Astrocyte (in vitro differentiated cells and primary cell): ENCODE measurements at regions not wholly inside any gene's neighbourhood (a gene's known extent, or its start where the extent isn't known, plus 50 kb on each side); places are given as distances from the start of the nearest gene placed in this dataset.

Experiments
- DNase-seq: peaks from one replicate; pipeline ENCODE4 v3.0.0-alpha.2; 2010; ENCODE audit warnings: low read depth
- FAIRE-seq: peaks from 2 replicates; lab custom pipeline; 2011; peaks lifted over from hg19 to GRCh38; lab: Jason Lieb, UNC
- H2AFZ ChIP-seq: 2 replicates; pipeline ENCODE4 v1.6.0; 2012; ENCODE audit warnings: low read depth, low read length, inconsistent platforms
- H3K27ac ChIP-seq: 2 replicates; pipeline ENCODE4 v1.5.1; 2011; ENCODE audit warnings: low read depth, low read length, inconsistent platforms
- H3K27me3 ChIP-seq: 2 replicates; pipeline ENCODE4 v1.6.0; 2011; ENCODE audit warnings: low read length, inconsistent platforms; ENCODE audit not compliant: insufficient read depth
- H3K36me3 ChIP-seq: 2 replicates; pipeline ENCODE4 v1.5.1; 2011; ENCODE audit warnings: low read length, inconsistent platforms; ENCODE audit not compliant: insufficient read depth
- H3K4me1 ChIP-seq: 2 replicates; pipeline ENCODE4 v1.5.1; 2011; ENCODE audit warnings: low read length, inconsistent platforms; ENCODE audit not compliant: insufficient read depth
- H3K4me2 ChIP-seq: 2 replicates; pipeline ENCODE4 v1.6.0; 2012; ENCODE audit warnings: low read length, inconsistent platforms
- H3K4me3 ChIP-seq: 2 replicates; pipeline ENCODE4 v1.5.1; 2011; ENCODE audit warnings: low read depth, mild to moderate bottlenecking, low read length, inconsistent platforms; ENCODE audit not compliant: insufficient read depth
- H3K79me2 ChIP-seq: 2 replicates; pipeline ENCODE4 v1.6.0; 2012; ENCODE audit warnings: mild to moderate bottlenecking, low read length, inconsistent platforms; ENCODE audit not compliant: insufficient read depth
- H3K9ac ChIP-seq: 2 replicates; pipeline ENCODE4 v1.6.0; 2012; ENCODE audit warnings: mild to moderate bottlenecking, low read length, inconsistent platforms
- H3K9me3 ChIP-seq: 2 replicates; pipeline ENCODE4 v1.5.1; 2012; ENCODE audit warnings: low read depth, mild to moderate bottlenecking, low read length, inconsistent platforms; ENCODE audit not compliant: insufficient read depth
- H4K20me1 ChIP-seq: 2 replicates; pipeline ENCODE4 v1.6.0; 2012; ENCODE audit warnings: low read length, inconsistent platforms; ENCODE audit not compliant: insufficient read depth
- H3K27ac Mint-ChIP-seq: one replicate; pipeline ENCODE4 v1.8.0; 2021; ENCODE audit warnings: mild to moderate bottlenecking, mixed read lengths; ENCODE audit not compliant: unreplicated experiment
- H3K27me3 Mint-ChIP-seq: one replicate; pipeline ENCODE4 v1.8.0; 2021; ENCODE audit warnings: low read depth, mixed read lengths; ENCODE audit not compliant: unreplicated experiment
- H3K36me3 Mint-ChIP-seq: one replicate; pipeline ENCODE4 v1.8.0; 2021; ENCODE audit warnings: low read depth, mixed read lengths; ENCODE audit not compliant: unreplicated experiment
- H3K4me1 Mint-ChIP-seq: one replicate; pipeline ENCODE4 v1.8.0; 2021; ENCODE audit warnings: low read depth, mixed read lengths; ENCODE audit not compliant: unreplicated experiment
- H3K4me3 Mint-ChIP-seq: one replicate; pipeline ENCODE4 v1.8.0; 2021; ENCODE audit warnings: mild to moderate bottlenecking, moderate library complexity, mixed read lengths; ENCODE audit not compliant: unreplicated experiment
- H3K9me3 Mint-ChIP-seq: one replicate; pipeline ENCODE4 v1.8.0; 2021; ENCODE audit warnings: mild to moderate bottlenecking, mixed read lengths; ENCODE audit not compliant: unreplicated experiment
- EZH2 ChIP-seq: IDR thresholded peaks from 2 replicates; pipeline ENCODE4 v1.6.1; 2012; ENCODE audit warnings: mild to moderate bottlenecking, low read length, inconsistent platforms; ENCODE audit not compliant: insufficient read depth
- TF ChIP-seq, protein P1 (sequence below): IDR thresholded peaks from 2 replicates; pipeline ENCODE4 v1.5.1; 2011; ENCODE audit warnings: low read depth, mild to moderate bottlenecking, inconsistent platforms, low read length, moderate library complexity; ENCODE audit not compliant: insufficient read depth

DNA sequence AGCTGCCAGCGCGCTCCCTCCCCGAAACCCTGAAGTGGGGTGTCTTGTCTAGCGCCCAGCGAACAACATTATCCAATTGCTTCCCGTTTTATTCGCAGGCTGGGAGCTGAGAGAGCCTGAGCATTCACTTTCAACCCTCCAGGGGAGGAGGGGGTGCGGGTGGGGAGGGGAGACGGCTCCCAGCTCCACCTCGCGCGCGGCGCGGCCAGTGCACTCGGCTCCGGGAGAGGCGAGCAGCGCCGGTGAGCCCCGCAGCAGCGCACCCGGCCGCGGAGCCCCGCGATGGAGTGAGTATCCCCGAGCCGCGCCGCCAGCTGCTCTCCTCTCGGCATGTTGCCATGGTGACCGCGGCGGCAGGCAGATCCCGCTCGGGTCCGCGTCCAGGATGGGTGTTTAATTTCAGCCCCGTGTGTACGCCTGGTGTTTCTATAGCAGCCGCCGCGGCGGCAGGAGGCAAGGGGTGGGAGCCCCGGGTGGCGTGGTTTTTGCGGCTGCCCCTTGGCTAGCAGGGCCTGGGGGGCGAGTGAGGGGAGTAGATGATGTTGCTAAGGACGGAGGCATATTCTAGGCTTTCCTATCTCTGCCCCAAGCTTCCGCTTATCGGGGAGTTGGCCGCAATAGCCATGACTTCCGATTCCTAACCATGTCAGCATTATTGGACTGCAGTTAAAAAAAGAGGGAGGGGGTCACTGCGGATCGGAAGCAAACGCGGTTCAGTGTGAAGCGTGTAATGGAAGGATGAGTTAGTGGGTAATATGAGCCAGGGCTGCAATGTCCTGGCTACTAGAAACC is 139.2 kb upstream of the PALM2AKAP2 start:
- peaks cover 5% of the 10 kb centered on the region for H3K4me1 ChIP-seq
- H3K79me2 ChIP-seq, result no peaks in the 10 kb centered on the region
- H3K27ac ChIP-seq, result no peak overlapping the region
- no peaks in the 10 kb centered on the region for H4K20me1 ChIP-seq
- no peak overlapping the region for H3K9ac ChIP-seq
- peak overlapping the region; percentile 67 for H2AFZ ChIP-seq
- Mint-ChIP-seq H3K9me3 (peaks cover 12% of the 10 kb centered on the region), H3K4me3 (peak overlapping the region; percentile 77), H3K27me3 (peaks cover 71% of the 10 kb centered on the region), H3K4me1 (no peaks in the 10 kb centered on the region), H3K27ac (no peak overlapping the region), H3K36me3 (no peaks in the 10 kb centered on the region)
- TF ChIP-seq, protein P1, sequence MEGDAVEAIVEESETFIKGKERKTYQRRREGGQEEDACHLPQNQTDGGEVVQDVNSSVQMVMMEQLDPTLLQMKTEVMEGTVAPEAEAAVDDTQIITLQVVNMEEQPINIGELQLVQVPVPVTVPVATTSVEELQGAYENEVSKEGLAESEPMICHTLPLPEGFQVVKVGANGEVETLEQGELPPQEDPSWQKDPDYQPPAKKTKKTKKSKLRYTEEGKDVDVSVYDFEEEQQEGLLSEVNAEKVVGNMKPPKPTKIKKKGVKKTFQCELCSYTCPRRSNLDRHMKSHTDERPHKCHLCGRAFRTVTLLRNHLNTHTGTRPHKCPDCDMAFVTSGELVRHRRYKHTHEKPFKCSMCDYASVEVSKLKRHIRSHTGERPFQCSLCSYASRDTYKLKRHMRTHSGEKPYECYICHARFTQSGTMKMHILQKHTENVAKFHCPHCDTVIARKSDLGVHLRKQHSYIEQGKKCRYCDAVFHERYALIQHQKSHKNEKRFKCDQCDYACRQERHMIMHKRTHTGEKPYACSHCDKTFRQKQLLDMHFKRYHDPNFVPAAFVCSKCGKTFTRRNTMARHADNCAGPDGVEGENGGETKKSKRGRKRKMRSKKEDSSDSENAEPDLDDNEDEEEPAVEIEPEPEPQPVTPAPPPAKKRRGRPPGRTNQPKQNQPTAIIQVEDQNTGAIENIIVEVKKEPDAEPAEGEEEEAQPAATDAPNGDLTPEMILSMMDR, result no peak
- TF ChIP-seq EZH2, result peak; percentile 68
- peaks cover 2% of the 10 kb centered on the region for H3K9me3 ChIP-seq
- H3K4me2 ChIP-seq, result peak overlapping the region; percentile 92
- H3K36me3 ChIP-seq, result no peaks in the 10 kb centered on the region
- DNase-seq, result peak; percentile 39
- H3K27me3 ChIP-seq, result peaks cover 54% of the 10 kb centered on the region
- no peak for FAIRE-seq
- peak overlapping the region; percentile 53 for H3K4me3 ChIP-seq

DNA sequence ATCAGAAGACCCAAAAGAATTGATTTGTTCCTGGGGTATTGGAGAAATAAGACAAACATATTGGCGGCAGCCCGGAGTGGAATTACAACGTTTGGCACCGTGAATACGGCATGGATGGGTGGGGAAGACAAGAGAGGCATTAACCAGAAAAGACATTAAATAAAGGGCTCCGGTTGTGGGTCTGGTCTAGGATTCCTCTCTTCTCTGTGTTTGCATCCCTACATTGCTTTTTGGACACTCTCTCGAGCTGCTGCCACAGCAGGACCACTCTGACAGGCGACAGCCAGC is 138.7 kb upstream of the PALM2AKAP2 start:
- no peak for TF ChIP-seq EZH2
- TF ChIP-seq, protein P1, result no peak
- DNase-seq (no peak), FAIRE-seq (no peak)
- no peaks in the 10 kb centered on the region for H3K36me3 Mint-ChIP-seq
- Histone ChIP-seq H3K36me3 (no peaks in the 10 kb centered on the region), H3K79me2 (no peaks in the 10 kb centered on the region), H3K9me3 (peaks cover 2% of the 10 kb centered on the region), H3K4me1 (peaks cover 5% of the 10 kb centered on the region), H4K20me1 (no peaks in the 10 kb centered on the region), H3K27me3 (peaks cover 52% of the 10 kb centered on the region), H3K9ac (no peak overlapping the region), H3K27ac (no peak overlapping the region), H2AFZ (no peak overlapping the region), H3K4me2 (peak overlapping the region; percentile 92), H3K4me3 (peak overlapping the region; percentile 53)
- peaks cover 12% of the 10 kb centered on the region for H3K9me3 Mint-ChIP-seq
- H3K27me3 Mint-ChIP-seq, result peaks cover 72% of the 10 kb centered on the region
- no peaks in the 10 kb centered on the region for H3K4me1 Mint-ChIP-seq
- H3K4me3 Mint-ChIP-seq, result peak overlapping the region; percentile 63
- no peak overlapping the region for H3K27ac Mint-ChIP-seq

DNA sequence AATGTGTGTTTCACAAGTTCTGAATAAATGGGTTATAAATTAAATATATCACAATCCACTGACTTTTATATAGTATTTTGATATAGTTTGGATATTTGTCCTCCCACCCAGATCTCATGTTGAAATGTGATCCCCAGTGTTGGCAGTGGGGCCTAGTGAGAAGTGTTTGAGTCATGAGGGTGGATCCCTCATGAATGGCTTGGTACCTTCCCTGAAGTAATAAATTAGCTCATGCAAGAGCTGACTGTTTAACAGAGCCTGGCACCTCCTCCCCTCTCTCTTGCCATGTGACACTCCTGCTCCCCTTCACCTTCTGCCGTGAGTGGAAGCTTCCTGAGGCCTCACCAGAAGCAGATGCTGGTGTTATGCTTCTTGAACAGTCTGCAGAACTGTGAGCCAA is 127.9 kb upstream of the PALM2AKAP2 start:
- peaks cover 14% of the 10 kb centered on the region for H3K27me3 Mint-ChIP-seq
- peaks cover 1% of the 10 kb centered on the region for H3K9me3 Mint-ChIP-seq
- H3K36me3 ChIP-seq, result no peaks in the 10 kb centered on the region
- H3K4me3 Mint-ChIP-seq, result no peak overlapping the region
- H3K79me2 ChIP-seq, result no peaks in the 10 kb centered on the region
- no peaks in the 10 kb centered on the region for H3K36me3 Mint-ChIP-seq
- no peak overlapping the region for H3K27ac Mint-ChIP-seq
- FAIRE-seq (no peak), DNase-seq (peak; percentile 45)
- H3K4me1 ChIP-seq, result no peaks in the 10 kb centered on the region
- H3K9ac ChIP-seq, result no peak overlapping the region
- no peaks in the 10 kb centered on the region for H4K20me1 ChIP-seq
- peaks cover 2% of the 10 kb centered on the region for H3K4me1 Mint-ChIP-seq
- TF ChIP-seq EZH2, result no peak
- TF ChIP-seq, protein P1, result no peak
- no peaks in the 10 kb centered on the region for H3K27me3 ChIP-seq
- H2AFZ ChIP-seq, result no peak overlapping the region
- no peak overlapping the region for H3K4me3 ChIP-seq
- no peak overlapping the region for H3K27ac ChIP-seq
- no peaks in the 10 kb centered on the region for H3K9me3 ChIP-seq
- no peak overlapping the region for H3K4me2 ChIP-seq
